ENCODE measurements at regions not wholly inside any gene's neighbourhood (a gene's known extent, or its start where the extent isn't known, plus 50 kb on each side); places are given as distances from the start of the nearest gene placed in this dataset.

GRCh38 chr10:47077941-47078340 is 166.7 kb downstream of the PTPN20 start:
- no peak for DNase-seq (ENCODE audit: low read depth)

- DNase-seq (ENCODE audit: low read depth): no peak
These were observed 167.4 kb downstream of the PTPN20 start for GRCh38 chr10:47078393-47079203.

- DNase-seq (ENCODE audit: low read depth): no peak
These were observed 168.0 kb downstream of the PTPN20 start for GRCh38 chr10:47079204-47079580.

- no peak for DNase-seq (ENCODE audit: low read depth)
These were observed 170.0 kb downstream of the PTPN20 start for GRCh38 chr10:47081264-47081663.

- DNase-seq (ENCODE audit: low read depth): no peak
These were observed 171.0 kb downstream of the PTPN20 start for GRCh38 chr10:47082055-47082784.

- no peak for DNase-seq (ENCODE audit: low read depth)
These were observed 176.4 kb downstream of the PTPN20 start for GRCh38 chr10:47087667-47088066.

- DNase-seq (ENCODE audit: low read depth): no peak
These were observed 177.6 kb downstream of the PTPN20 start for GRCh38 chr10:47088656-47089354.

GRCh38 chr10:47090042-47090441 is 178.8 kb downstream of the PTPN20 start:
- DNase-seq (ENCODE audit: low read depth): no peak

- no peak for DNase-seq (ENCODE audit: low read depth)
These were observed 179.7 kb downstream of the PTPN20 start for GRCh38 chr10:47090903-47091302.

GRCh38 chr10:47091421-47091820 is 180.2 kb downstream of the PTPN20 start:
- DNase-seq (ENCODE audit: low read depth): no peak

GRCh38 chr10:47092376-47092775 is 181.1 kb downstream of the PTPN20 start:
- DNase-seq (ENCODE audit: low read depth): no peak

- DNase-seq (ENCODE audit: low read depth): no peak
These were observed 181.6 kb downstream of the PTPN20 start for GRCh38 chr10:47092831-47093230.

- no peak for DNase-seq (ENCODE audit: low read depth)
These were observed 182.9 kb downstream of the PTPN20 start for GRCh38 chr10:47094126-47094525.

- DNase-seq (ENCODE audit: low read depth): no peak
These were observed 183.4 kb downstream of the PTPN20 start for GRCh38 chr10:47094636-47095035.

GRCh38 chr10:47095211-47095610 is 184.0 kb downstream of the PTPN20 start:
- no peak for DNase-seq (ENCODE audit: low read depth)

GRCh38 chr10:47095848-47096612 is 184.8 kb downstream of the PTPN20 start:
- DNase-seq (ENCODE audit: low read depth): no peak

GRCh38 chr10:47098238-47098637 is 187.0 kb downstream of the PTPN20 start:
- no peak for DNase-seq (ENCODE audit: low read depth)

- DNase-seq (ENCODE audit: low read depth): no peak
These were observed 187.7 kb downstream of the PTPN20 start for GRCh38 chr10:47098964-47099363.

- DNase-seq (ENCODE audit: low read depth): no peak
These were observed 188.2 kb downstream of the PTPN20 start for GRCh38 chr10:47099474-47099873.

- DNase-seq (ENCODE audit: low read depth): no peak
These were observed 190.0 kb downstream of the PTPN20 start for GRCh38 chr10:47101196-47101595.

- DNase-seq (ENCODE audit: low read depth): no peak
These were observed 190.6 kb downstream of the PTPN20 start for GRCh38 chr10:47101807-47102206.

- no peak for DNase-seq (ENCODE audit: low read depth)
These were observed 192.9 kb downstream of the PTPN20 start for GRCh38 chr10:47104151-47104605.
